NCI-H2029 (cell line): ENCODE measurements at regions not wholly inside any gene's neighbourhood (a gene's known extent, or its start where the extent isn't known, plus 50 kb on each side); places are given as distances from the start of the nearest gene placed in this dataset.

Source experiments
- DNase-seq: peaks from one replicate; lab custom pipeline; 2025; lab: John Stamatoyannopoulos, UW

- no peak for DNase-seq
Observed at GRCh38 chr13:24081387-24081786, 79.1 kb upstream of the SPATA13 start.

- DNase-seq = no peak
Observed at GRCh38 chr13:24083141-24083540, 77.4 kb upstream of the SPATA13 start.

- DNase-seq = no peak
Observed at GRCh38 chr13:24083722-24084421, 76.6 kb upstream of the SPATA13 start.

GRCh38 chr13:24085662-24086061 lies 74.9 kb upstream of the SPATA13 start:
- no peak for DNase-seq

- no peak for DNase-seq
Observed at GRCh38 chr13:24086642-24087041, 73.9 kb upstream of the SPATA13 start.

GRCh38 chr13:24087605-24088225 lies 72.8 kb upstream of the SPATA13 start:
- no peak for DNase-seq

- no peak for DNase-seq
Observed at GRCh38 chr13:24090049-24090448, 70.5 kb upstream of the SPATA13 start.

- DNase-seq = no peak
Observed at GRCh38 chr13:24091080-24091479, 69.4 kb upstream of the SPATA13 start.

GRCh38 chr13:24092108-24092507 lies 68.4 kb upstream of the SPATA13 start:
- DNase-seq = no peak

GRCh38 chr13:24093047-24093446 lies 67.5 kb upstream of the SPATA13 start:
- no peak for DNase-seq

- no peak for DNase-seq
Observed at GRCh38 chr13:24096659-24097058, 63.9 kb upstream of the SPATA13 start.

GRCh38 chr13:24097064-24097463 lies 63.5 kb upstream of the SPATA13 start:
- DNase-seq = no peak

- DNase-seq = no peak
Observed at GRCh38 chr13:24097667-24098066, 62.9 kb upstream of the SPATA13 start.

GRCh38 chr13:24099490-24099889 lies 61.0 kb upstream of the SPATA13 start:
- no peak for DNase-seq

GRCh38 chr13:24100188-24100587 lies 60.3 kb upstream of the SPATA13 start:
- no peak for DNase-seq

- no peak for DNase-seq
Observed at GRCh38 chr13:24103782-24104372, 56.6 kb upstream of the SPATA13 start.

GRCh38 chr13:24104723-24105122 lies 55.8 kb upstream of the SPATA13 start:
- no peak for DNase-seq

GRCh38 chr13:24106429-24106828 lies 54.1 kb upstream of the SPATA13 start:
- DNase-seq = no peak

- DNase-seq = no peak
Observed at GRCh38 chr13:24107955-24108614, 52.4 kb upstream of the SPATA13 start.

GRCh38 chr13:24108615-24108965 lies 51.9 kb upstream of the SPATA13 start:
- no peak for DNase-seq

GRCh38 chr13:24110011-24110410 lies 50.5 kb upstream of the SPATA13 start:
- DNase-seq = no peak
